Glutamatergic neuron (in vitro differentiated cells): ENCODE measurements at regions not wholly inside any gene's neighbourhood (a gene's known extent, or its start where the extent isn't known, plus 50 kb on each side); places are given as distances from the start of the nearest gene placed in this dataset.

ENCODE experiments used
- DNase-seq: peaks from one replicate; pipeline ENCODE4 v3.0.0; 2022
- H3K27ac Mint-ChIP-seq: one replicate; pipeline ENCODE4 v1.8.0; 2020; ENCODE audit warnings: mild to moderate bottlenecking, mixed read lengths, inconsistent platforms; ENCODE audit not compliant: unreplicated experiment
- H3K27me3 Mint-ChIP-seq: one replicate; pipeline ENCODE4 v1.8.0; 2020; ENCODE audit warnings: mild to moderate bottlenecking, moderate library complexity, mixed read lengths, inconsistent platforms; ENCODE audit not compliant: unreplicated experiment
- H3K36me3 Mint-ChIP-seq: one replicate; pipeline ENCODE4 v1.8.0; 2020; ENCODE audit warnings: mild to moderate bottlenecking, mixed read lengths, inconsistent platforms; ENCODE audit not compliant: unreplicated experiment
- H3K4me1 Mint-ChIP-seq: one replicate; pipeline ENCODE4 v1.8.0; 2020; ENCODE audit warnings: mild to moderate bottlenecking, low read depth, mixed read lengths, inconsistent platforms; ENCODE audit not compliant: unreplicated experiment
- H3K4me3 Mint-ChIP-seq: one replicate; pipeline ENCODE4 v1.8.0; 2020; ENCODE audit warnings: mild to moderate bottlenecking, mixed read lengths, inconsistent platforms; ENCODE audit not compliant: unreplicated experiment
- H3K9me3 Mint-ChIP-seq: one replicate; pipeline ENCODE4 v1.8.0; 2020; ENCODE audit warnings: mild to moderate bottlenecking, moderate library complexity, mixed read lengths, inconsistent platforms; ENCODE audit not compliant: unreplicated experiment
- CTCF ChIP-seq: fragments of 200-600 bp; sonication (generic); IDR thresholded peaks from one replicate; pipeline ENCODE4 v1.5.0; 2021; ENCODE audit not compliant: partially characterized antibody, unreplicated experiment

DNA sequence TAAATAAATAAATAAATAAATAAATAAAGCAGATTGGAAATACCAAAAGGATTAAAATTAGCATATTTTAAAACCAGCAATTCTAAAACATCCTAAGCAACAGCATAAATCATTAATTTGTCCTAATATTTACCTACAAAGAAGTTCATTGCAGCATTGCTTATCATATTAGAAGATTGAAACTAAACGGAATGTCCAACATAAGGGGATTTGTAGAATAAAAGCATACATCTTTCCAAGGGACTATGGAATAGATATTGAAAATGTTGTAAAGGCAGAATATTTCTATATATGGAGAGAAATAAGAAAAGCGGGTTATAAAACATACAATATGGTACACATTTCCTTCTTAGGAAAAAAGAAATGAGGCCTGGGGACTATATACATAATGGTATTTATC is 71.1 kb upstream of the RFC3 start:
- Mint-ChIP-seq H3K4me3 (no peak overlapping the region), H3K36me3 (no peaks in the 10 kb centered on the region), H3K27me3 (no peaks in the 10 kb centered on the region), H3K9me3 (no peaks in the 10 kb centered on the region), H3K4me1 (no peaks in the 10 kb centered on the region), H3K27ac (no peak overlapping the region)
- TF ChIP-seq CTCF = no peak
- no peak for DNase-seq

- no peaks in the 10 kb centered on the region for H3K4me1 Mint-ChIP-seq
- DNase-seq = no peak
- no peak overlapping the region for H3K4me3 Mint-ChIP-seq
- no peaks in the 10 kb centered on the region for H3K27me3 Mint-ChIP-seq
- no peak for TF ChIP-seq CTCF
- no peak overlapping the region for H3K27ac Mint-ChIP-seq
- H3K36me3 Mint-ChIP-seq = no peaks in the 10 kb centered on the region
- H3K9me3 Mint-ChIP-seq = no peaks in the 10 kb centered on the region
Measured at GRCh38 chr13:33751151-33751550, 66.8 kb upstream of the RFC3 start.

DNA sequence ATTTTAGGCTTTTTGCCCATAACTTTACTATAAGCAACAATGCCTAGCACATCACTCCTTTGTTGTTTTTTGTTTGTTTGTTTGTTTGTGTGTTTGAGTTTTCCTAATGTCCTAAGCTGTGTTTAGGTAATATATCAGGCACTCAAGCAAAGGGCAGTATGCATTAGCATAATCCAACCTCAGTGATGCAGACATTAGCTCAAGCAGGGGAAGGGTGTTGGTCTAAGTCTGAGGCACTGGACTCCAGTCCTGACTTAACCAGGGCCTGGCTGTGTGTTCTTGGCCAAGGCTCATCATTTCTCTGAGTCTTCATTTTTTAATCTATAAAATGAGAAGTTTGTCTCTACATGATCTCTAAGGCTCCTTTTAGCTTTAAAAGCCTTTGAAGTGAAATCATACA is 65.9 kb upstream of the RFC3 start:
- no peak overlapping the region for H3K27ac Mint-ChIP-seq
- H3K36me3 Mint-ChIP-seq = no peaks in the 10 kb centered on the region
- H3K27me3 Mint-ChIP-seq = no peaks in the 10 kb centered on the region
- H3K4me1 Mint-ChIP-seq = no peaks in the 10 kb centered on the region
- no peak overlapping the region for H3K4me3 Mint-ChIP-seq
- no peak for TF ChIP-seq CTCF
- H3K9me3 Mint-ChIP-seq = no peaks in the 10 kb centered on the region
- no peak for DNase-seq

- DNase-seq = no peak
- H3K4me1 Mint-ChIP-seq = no peaks in the 10 kb centered on the region
- TF ChIP-seq CTCF = no peak
- no peak overlapping the region for H3K27ac Mint-ChIP-seq
- no peaks in the 10 kb centered on the region for H3K36me3 Mint-ChIP-seq
- no peak overlapping the region for H3K4me3 Mint-ChIP-seq
- H3K27me3 Mint-ChIP-seq = no peaks in the 10 kb centered on the region
- no peaks in the 10 kb centered on the region for H3K9me3 Mint-ChIP-seq
Measured at GRCh38 chr13:33752597-33752996, 65.4 kb upstream of the RFC3 start.

GRCh38 chr13:33756929-33757328 is 61.0 kb upstream of the RFC3 start:
- Mint-ChIP-seq H3K4me3 (no peak overlapping the region), H3K36me3 (no peaks in the 10 kb centered on the region), H3K27ac (no peak overlapping the region), H3K4me1 (no peaks in the 10 kb centered on the region), H3K27me3 (no peaks in the 10 kb centered on the region), H3K9me3 (no peaks in the 10 kb centered on the region)
- DNase-seq = no peak
- TF ChIP-seq CTCF = no peak
